ENCODE measurements at regions not wholly inside any gene's neighbourhood (a gene's known extent, or its start where the extent isn't known, plus 50 kb on each side); places are given as distances from the start of the nearest gene placed in this dataset.

DNA sequence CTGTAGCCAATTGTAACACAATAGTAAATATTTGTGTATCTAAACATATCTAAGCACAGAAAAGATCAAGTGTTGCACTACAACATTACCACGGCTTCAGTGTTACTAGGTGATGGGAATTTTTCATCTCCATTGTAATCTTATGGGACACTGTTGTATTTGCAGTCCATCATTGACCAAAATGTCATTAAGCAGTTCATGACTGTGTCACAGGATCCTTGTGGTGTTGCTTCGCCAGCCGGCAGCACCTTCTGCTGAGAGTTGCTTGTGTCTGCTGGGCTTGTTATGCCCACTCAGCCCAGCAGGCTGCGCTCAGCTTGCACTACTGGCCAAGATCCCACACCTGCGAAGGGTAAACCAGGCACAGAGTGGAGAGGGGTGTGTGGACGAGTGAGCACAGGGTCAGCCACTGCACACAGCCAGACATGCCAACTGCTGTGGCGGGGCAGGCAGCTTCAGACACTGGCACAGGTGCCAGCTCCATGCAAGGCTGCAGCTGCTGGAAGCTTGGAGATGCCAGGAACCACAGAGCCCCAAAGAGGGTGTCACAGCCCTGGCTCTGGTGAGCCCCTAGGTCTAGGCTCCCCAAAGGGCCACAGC lies 273.7 kb downstream of the CETN3 start:
- DNase-seq (ENCODE audit: low read depth), result no peak
- TF ChIP-seq, protein P1, sequence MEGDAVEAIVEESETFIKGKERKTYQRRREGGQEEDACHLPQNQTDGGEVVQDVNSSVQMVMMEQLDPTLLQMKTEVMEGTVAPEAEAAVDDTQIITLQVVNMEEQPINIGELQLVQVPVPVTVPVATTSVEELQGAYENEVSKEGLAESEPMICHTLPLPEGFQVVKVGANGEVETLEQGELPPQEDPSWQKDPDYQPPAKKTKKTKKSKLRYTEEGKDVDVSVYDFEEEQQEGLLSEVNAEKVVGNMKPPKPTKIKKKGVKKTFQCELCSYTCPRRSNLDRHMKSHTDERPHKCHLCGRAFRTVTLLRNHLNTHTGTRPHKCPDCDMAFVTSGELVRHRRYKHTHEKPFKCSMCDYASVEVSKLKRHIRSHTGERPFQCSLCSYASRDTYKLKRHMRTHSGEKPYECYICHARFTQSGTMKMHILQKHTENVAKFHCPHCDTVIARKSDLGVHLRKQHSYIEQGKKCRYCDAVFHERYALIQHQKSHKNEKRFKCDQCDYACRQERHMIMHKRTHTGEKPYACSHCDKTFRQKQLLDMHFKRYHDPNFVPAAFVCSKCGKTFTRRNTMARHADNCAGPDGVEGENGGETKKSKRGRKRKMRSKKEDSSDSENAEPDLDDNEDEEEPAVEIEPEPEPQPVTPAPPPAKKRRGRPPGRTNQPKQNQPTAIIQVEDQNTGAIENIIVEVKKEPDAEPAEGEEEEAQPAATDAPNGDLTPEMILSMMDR (conservative IDR thresholded peaks at IDR 0.05; ENCODE audit: low read depth, low read length), result peak; percentile 41
- no peak overlapping the region for H3K4me3 ChIP-seq (ENCODE audit: low read length)

DNA sequence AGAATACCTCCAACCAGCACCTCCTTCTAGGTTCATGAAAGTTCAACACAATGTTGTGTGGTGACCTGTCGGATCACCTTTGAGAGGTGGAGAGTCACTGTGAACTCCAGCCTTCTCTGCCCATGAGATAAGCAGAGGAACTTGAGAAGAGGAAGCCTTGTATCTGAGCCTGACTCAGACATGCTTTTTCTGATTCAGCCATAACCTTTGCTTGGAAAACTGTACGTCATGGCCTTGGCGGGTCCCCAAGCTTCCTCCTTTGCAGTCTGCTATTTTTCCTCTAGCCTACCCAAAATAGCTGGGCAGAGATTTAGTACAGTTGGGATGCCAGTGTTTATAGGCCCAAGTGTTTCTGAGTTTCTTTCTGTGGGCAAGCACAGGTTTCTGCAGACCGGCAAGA lies 274.7 kb downstream of the CETN3 start:
- no peak for DNase-seq (ENCODE audit: low read depth)
- TF ChIP-seq, protein P1 (conservative IDR thresholded peaks at IDR 0.05; ENCODE audit: low read depth, low read length), result no peak
- H3K4me3 ChIP-seq (ENCODE audit: low read length), result no peak overlapping the region

DNA sequence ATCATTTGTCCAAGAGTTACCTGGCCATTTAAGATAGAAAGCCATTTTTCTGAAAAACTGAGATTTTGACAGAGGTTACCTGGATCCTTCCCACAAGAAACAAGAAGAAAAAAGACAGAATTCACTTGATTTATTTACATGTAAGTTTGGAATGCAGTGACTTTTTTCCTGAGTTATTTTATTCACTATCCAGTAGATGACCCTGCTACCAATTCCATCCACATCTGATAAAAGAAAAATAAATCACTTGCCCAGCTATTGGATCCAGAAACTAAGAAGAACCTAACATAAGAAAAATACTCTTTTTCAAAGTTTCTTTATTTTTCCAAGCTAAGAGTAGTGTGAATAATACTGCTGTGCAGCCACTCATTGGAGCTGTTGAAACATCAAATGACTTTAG lies 275.2 kb downstream of the CETN3 start:
- TF ChIP-seq, protein P1 (conservative IDR thresholded peaks at IDR 0.05; ENCODE audit: low read depth, low read length), result no peak
- no peak for DNase-seq (ENCODE audit: low read depth)
- H3K4me3 ChIP-seq (ENCODE audit: low read length), result no peak overlapping the region

DNA sequence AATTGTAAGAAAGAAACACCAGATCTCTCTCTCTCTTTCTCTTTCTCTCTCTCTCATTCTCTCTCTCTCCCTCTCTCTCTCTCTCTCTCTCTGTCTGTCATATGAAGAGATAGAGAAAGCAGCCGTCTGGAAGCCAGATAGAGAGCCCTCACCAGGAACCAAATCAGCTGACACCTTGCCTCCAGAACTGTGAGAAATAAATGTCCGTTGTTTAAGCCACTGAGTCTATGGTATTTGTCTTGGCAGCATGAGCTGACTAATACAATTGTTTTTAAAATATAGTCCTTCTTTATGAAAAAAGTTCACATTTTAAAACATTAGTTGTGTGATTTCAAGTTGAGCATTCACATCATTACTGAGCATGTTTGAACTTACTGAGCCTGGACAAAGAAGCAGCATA lies 275.6 kb downstream of the CETN3 start:
- TF ChIP-seq, protein P1 (conservative IDR thresholded peaks at IDR 0.05; ENCODE audit: low read depth, low read length), result no peak
- H3K4me3 ChIP-seq (ENCODE audit: low read length), result no peak overlapping the region
- DNase-seq (ENCODE audit: low read depth), result no peak

DNA sequence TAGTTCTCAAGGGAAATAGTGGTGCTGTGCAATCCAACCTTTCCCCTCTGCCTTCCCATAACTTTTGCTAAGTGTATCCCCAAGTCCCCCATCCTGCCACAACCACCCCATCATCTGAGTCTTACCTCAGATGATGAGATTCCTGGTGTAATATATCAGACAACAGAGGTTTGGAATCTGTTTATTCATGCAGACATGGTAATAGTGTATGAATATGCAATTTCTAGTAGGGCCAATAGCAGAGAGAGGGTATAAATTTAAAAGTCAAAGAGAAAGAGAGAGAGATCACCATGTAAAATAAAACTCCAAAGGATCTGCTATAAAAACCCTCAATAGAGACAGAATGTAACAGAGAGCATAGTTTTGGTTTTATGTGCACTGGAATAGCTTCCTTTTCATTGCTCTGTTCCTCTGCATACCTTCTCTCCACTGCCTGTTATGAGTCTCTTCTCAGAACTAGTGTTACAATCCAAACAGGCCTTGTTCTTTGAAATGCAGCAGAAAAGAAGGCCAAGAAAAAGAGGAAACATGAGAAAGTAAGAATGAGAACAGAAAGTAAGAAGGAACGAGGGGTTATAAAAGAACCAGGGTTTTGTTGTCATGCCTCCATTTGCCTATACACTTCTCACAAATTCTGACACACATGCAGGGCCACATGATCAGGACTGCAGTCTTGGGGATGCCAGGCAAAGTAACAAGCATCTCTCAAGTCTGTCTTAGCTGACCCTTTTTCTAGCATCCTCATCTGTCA lies 278.0 kb downstream of the CETN3 start:
- no peak for DNase-seq (ENCODE audit: low read depth)
- TF ChIP-seq, protein P1 (conservative IDR thresholded peaks at IDR 0.05; ENCODE audit: low read depth, low read length), result no peak
- H3K4me3 ChIP-seq (ENCODE audit: low read length), result no peak overlapping the region

DNA sequence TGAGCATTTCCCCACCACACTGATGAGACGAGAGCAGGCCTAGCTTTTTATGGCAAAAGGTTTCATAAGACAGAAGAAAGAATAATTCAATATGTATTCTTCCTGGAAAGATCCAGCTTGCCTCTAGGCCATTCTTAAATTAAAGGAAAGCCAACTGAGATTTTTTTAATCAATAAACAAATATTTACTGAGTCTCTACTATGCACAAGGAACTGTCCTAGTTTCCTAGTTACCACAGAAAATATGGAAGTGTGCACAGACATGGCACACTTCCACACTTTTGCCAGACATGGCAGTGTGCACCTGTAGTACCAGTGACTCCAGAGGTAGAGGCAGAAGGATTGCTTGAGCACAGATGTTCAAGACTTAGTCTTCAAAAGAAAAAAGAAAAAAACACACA lies 281.0 kb downstream of the CETN3 start:
- H3K4me3 ChIP-seq (ENCODE audit: low read length), result no peak overlapping the region
- TF ChIP-seq, protein P1 (conservative IDR thresholded peaks at IDR 0.05; ENCODE audit: low read depth, low read length), result no peak
- DNase-seq (ENCODE audit: low read depth), result no peak

DNA sequence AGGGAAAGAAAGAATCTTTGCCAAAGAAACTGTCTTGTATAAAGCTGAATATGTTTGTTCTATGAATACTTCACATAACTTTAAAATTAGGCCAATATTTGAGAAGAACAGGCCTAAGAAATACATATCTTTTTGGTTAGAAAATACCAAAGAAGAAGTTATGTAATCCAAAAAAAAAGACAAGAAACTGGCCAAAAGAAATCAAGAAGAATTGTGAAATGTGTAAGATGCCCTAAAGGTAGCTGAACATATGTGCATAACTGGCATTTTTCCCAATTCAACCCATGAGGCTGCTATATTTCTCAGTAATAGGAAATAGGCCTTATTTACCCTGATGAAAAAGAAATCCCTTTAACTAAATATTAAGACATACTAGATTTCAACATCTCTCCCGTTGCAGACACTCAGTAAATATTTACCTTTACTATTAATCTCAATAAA lies 290.0 kb downstream of the CETN3 start:
- no peak for DNase-seq (ENCODE audit: low read depth)
- H3K4me3 ChIP-seq (ENCODE audit: low read length), result no peak overlapping the region
- TF ChIP-seq, protein P1 (conservative IDR thresholded peaks at IDR 0.05; ENCODE audit: low read depth, low read length), result no peak

All from retinal pigment epithelial cell (primary cell).